Esophagus (tissue), 2 donors: ENCODE measurements at regions not wholly inside any gene's neighbourhood (a gene's known extent, or its start where the extent isn't known, plus 50 kb on each side); places are given as distances from the start of the nearest gene placed in this dataset.
"Not testable (repeated sequence)": the region's sequence is repeated elsewhere in the genome, so short reads cannot be mapped to it uniquely, and the experiment has no call there.

ENCODE experiments used
- H3K27ac ChIP-seq, 2 donors: one replicate each; pipeline ENCODE4 v1.5.1; 2013; ENCODE audit warnings: low read depth in 2 of 2, mild to moderate bottlenecking in 2 of 2, inconsistent platforms in 1 of 2, low read length in 1 of 2, moderate library complexity in 1 of 2
- H3K27me3 ChIP-seq, 2 donors: one replicate each; pipeline ENCODE4 v1.6.1; 2013; ENCODE audit warnings: low read length in 2 of 2, control low read depth in 1 of 2, mild to moderate bottlenecking in 1 of 2; ENCODE audit not compliant: insufficient read depth in 2 of 2, control insufficient read depth in 1 of 2
- H3K36me3 ChIP-seq, 2 donors: one replicate each; pipeline ENCODE4 v1.6.1; 2013; ENCODE audit warnings: low read length in 1 of 2; ENCODE audit not compliant: control insufficient read depth in 2 of 2, insufficient read depth in 2 of 2
- H3K4me1 ChIP-seq, 2 donors: one replicate each; pipeline ENCODE4 v1.6.1; 2013; ENCODE audit warnings: low read length in 1 of 2; ENCODE audit not compliant: control insufficient read depth in 2 of 2, insufficient read depth in 2 of 2
- H3K4me3 ChIP-seq, 2 donors: one replicate each; pipeline ENCODE4 v1.5.1; 2013; ENCODE audit warnings: low read length in 2 of 2, mild to moderate bottlenecking in 2 of 2, low read depth in 1 of 2, moderate library complexity in 1 of 2
- H3K9me3 ChIP-seq, 2 donors: one replicate each; pipeline ENCODE4 v1.6.1; 2013; ENCODE audit warnings: mild to moderate bottlenecking in 2 of 2, low read depth in 1 of 2, low read length in 1 of 2, moderate library complexity in 1 of 2; ENCODE audit not compliant: control insufficient read depth in 2 of 2, insufficient read depth in 1 of 2
- WGBS, 2 donors: extraction: QIAGEN DNeasy Blood & Tissue Kit; methylation state at CpG; one replicate each; pipeline ENCODE4 v1.1.7; 2013; 5-methylcytosine and 5-hydroxymethylcytosine counted together
- donor health status: healthy with polysubstance abuse.
- donor health status: Bipolar disorder and iron deficiency.

- H3K4me3 ChIP-seq: no peak overlapping the region
- H3K9me3 ChIP-seq: no peaks in the 10 kb centered on the region
- WGBS, 2 donors: 13 to 24% methylated on average over 2 of the region's 2 CpGs
- no peaks in the 10 kb centered on the region for H3K36me3 ChIP-seq
- no peaks in the 10 kb centered on the region for H3K27me3 ChIP-seq
- H3K27ac ChIP-seq: no peak overlapping the region
- H3K4me1 ChIP-seq: no peaks in the 10 kb centered on the region
Measured at GRCh38 chr3:165983284-165983683, 146.1 kb upstream of the BCHE start.

- no peaks in the 10 kb centered on the region for H3K9me3 ChIP-seq
- 90 to 92% methylated on average over 1 of the region's 1 CpG for WGBS, 2 donors
- H3K4me1 ChIP-seq: no peaks in the 10 kb centered on the region
- no peaks in the 10 kb centered on the region for H3K27me3 ChIP-seq
- H3K27ac ChIP-seq: no peak overlapping the region
- H3K4me3 ChIP-seq: no peak overlapping the region
- no peaks in the 10 kb centered on the region for H3K36me3 ChIP-seq
Measured at GRCh38 chr3:165981318-165981717, 144.1 kb upstream of the BCHE start.

GRCh38 chr3:165960825-165961224 is 123.6 kb upstream of the BCHE start:
- H3K27me3 ChIP-seq, H3K4me1 ChIP-seq, H3K4me3 ChIP-seq, H3K9me3 ChIP-seq, H3K36me3 ChIP-seq, H3K27ac ChIP-seq: not testable (repeated sequence)
- 76 to 81% methylated on average over 3 of the region's 3 CpGs for WGBS, 2 donors

GRCh38 chr3:165954171-165954570 is 116.9 kb upstream of the BCHE start:
- H3K36me3 ChIP-seq: no peaks in the 10 kb centered on the region
- H3K4me3 ChIP-seq: no peak overlapping the region
- H3K4me1 ChIP-seq: no peaks in the 10 kb centered on the region
- WGBS, 2 donors: 79 to 81% methylated on average over 2 of the region's 2 CpGs
- no peak overlapping the region for H3K27ac ChIP-seq
- H3K27me3 ChIP-seq: no peaks in the 10 kb centered on the region
- no peaks in the 10 kb centered on the region for H3K9me3 ChIP-seq

GRCh38 chr3:165946360-165946759 is 109.1 kb upstream of the BCHE start:
- no peaks in the 10 kb centered on the region for H3K4me1 ChIP-seq
- H3K36me3 ChIP-seq: no peaks in the 10 kb centered on the region
- no peak overlapping the region for H3K27ac ChIP-seq
- no peaks in the 10 kb centered on the region for H3K9me3 ChIP-seq
- H3K27me3 ChIP-seq: no peaks in the 10 kb centered on the region
- no peak overlapping the region for H3K4me3 ChIP-seq

- Histone ChIP-seq H3K4me1 (no peaks in the 10 kb centered on the region), H3K27me3 (no peaks in the 10 kb centered on the region), H3K36me3 (no peaks in the 10 kb centered on the region), H3K4me3 (no peak overlapping the region), H3K9me3 (no peaks in the 10 kb centered on the region), H3K27ac (no peak overlapping the region)
- 66 to 75% methylated on average over 1 of the region's 1 CpG for WGBS, 2 donors
Measured at GRCh38 chr3:165938986-165939540, 101.8 kb upstream of the BCHE start.

- not testable (repeated sequence) for H3K27ac ChIP-seq, H3K27me3 ChIP-seq, H3K4me1 ChIP-seq, H3K4me3 ChIP-seq, H3K9me3 ChIP-seq, H3K36me3 ChIP-seq
- WGBS, 2 donors: 88 to 95% methylated on average over 1 of the region's 1 CpG
Measured at GRCh38 chr3:165936081-165936480, 98.9 kb upstream of the BCHE start.

- H3K4me1 ChIP-seq, H3K4me3 ChIP-seq, H3K27me3 ChIP-seq, H3K36me3 ChIP-seq, H3K9me3 ChIP-seq, H3K27ac ChIP-seq: not testable (repeated sequence)
- 93 to 94% methylated on average over 29 of the region's 29 CpGs for WGBS, 2 donors
Measured at GRCh38 chr3:165924301-165924791, 87.1 kb upstream of the BCHE start.

- WGBS, 2 donors: 67% methylated on average over 5 of the region's 5 CpGs
- Histone ChIP-seq H3K9me3 (peaks cover 2 to 5% of the 10 kb centered on the region in 2 donors), H3K4me1 (no peaks in the 10 kb centered on the region), H3K4me3 (no peak overlapping the region), H3K36me3 (no peaks in the 10 kb centered on the region), H3K27ac (no peak overlapping the region), H3K27me3 (no peaks in the 10 kb centered on the region)
Measured at GRCh38 chr3:165920984-165921383, 83.8 kb upstream of the BCHE start.

GRCh38 chr3:165919284-165919683 is 82.1 kb upstream of the BCHE start:
- H3K27ac ChIP-seq: no peak overlapping the region
- H3K9me3 ChIP-seq: peaks cover 2 to 5% of the 10 kb centered on the region in 2 donors
- no peaks in the 10 kb centered on the region for H3K36me3 ChIP-seq
- WGBS, 2 donors: 59 to 64% methylated on average over 4 of the region's 4 CpGs
- no peaks in the 10 kb centered on the region for H3K27me3 ChIP-seq
- no peak overlapping the region for H3K4me3 ChIP-seq
- H3K4me1 ChIP-seq: no peaks in the 10 kb centered on the region
